ENCODE measurements at regions not wholly inside any gene's neighbourhood (a gene's known extent, or its start where the extent isn't known, plus 50 kb on each side); places are given as distances from the start of the nearest gene placed in this dataset.

GRCh38 chr3:180180795-180181194, 144.1 kb upstream of the PEX5L start:
- TF ChIP-seq CTCF (IDR thresholded peaks at IDR 0.05; ENCODE audit: low read length) (no peak), EZH2 (IDR thresholded peaks at IDR 0.05; ENCODE audit: borderline replicate concordance, low read length) (no peak)

Data from OCI-LY1 (cell line).